ENCODE measurements at regions not wholly inside any gene's neighbourhood (a gene's known extent, or its start where the extent isn't known, plus 50 kb on each side); places are given as distances from the start of the nearest gene placed in this dataset.

DNA sequence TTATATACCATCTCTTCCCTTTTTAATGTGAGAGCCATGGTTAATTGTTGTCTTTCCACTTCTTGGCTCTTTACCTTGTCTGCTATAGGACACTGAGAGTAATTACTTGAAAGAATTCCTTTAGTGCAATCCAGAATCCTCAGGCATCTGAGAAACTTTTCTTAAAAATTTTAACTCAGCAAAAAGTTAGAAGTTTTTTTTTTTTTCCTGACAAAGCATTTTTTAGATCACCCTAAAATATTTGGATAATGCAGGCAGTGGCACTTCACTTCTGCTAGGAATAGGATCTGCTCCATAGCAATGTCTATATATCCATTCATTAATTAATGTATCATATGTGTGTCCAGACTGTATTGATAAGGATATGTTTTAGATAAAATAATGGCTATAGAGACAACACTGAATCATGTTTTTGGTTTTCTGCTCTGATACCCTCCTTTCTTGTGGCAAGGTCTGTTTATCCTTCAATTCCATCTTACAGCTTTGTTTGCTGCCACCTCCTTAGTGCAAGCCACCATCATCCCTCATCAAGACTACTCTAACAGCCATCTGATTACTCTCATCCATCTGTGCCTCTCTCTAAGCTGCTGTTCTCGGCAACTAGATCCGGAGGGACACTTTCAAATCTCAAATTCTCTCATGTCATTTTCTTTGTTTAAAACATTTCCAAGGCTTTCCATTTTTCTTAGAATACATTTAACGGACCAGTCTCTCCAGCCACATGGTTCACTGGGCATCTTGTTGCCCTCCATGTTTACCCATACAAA, 563.5 kb downstream of the EDEM1 start:
- Mint-ChIP-seq H3K4me3 (ENCODE audit: unreplicated experiment) (no peak overlapping the region), H3K36me3 (ENCODE audit: unreplicated experiment) (no peaks in the 10 kb centered on the region), H3K4me1 (ENCODE audit: unreplicated experiment) (no peaks in the 10 kb centered on the region), H3K27ac (ENCODE audit: unreplicated experiment) (no peak overlapping the region), H3K9me3 (ENCODE audit: unreplicated experiment) (peaks cover 25% of the 10 kb centered on the region), H3K27me3 (ENCODE audit: unreplicated experiment) (no peaks in the 10 kb centered on the region)
- TF ChIP-seq, protein P1, sequence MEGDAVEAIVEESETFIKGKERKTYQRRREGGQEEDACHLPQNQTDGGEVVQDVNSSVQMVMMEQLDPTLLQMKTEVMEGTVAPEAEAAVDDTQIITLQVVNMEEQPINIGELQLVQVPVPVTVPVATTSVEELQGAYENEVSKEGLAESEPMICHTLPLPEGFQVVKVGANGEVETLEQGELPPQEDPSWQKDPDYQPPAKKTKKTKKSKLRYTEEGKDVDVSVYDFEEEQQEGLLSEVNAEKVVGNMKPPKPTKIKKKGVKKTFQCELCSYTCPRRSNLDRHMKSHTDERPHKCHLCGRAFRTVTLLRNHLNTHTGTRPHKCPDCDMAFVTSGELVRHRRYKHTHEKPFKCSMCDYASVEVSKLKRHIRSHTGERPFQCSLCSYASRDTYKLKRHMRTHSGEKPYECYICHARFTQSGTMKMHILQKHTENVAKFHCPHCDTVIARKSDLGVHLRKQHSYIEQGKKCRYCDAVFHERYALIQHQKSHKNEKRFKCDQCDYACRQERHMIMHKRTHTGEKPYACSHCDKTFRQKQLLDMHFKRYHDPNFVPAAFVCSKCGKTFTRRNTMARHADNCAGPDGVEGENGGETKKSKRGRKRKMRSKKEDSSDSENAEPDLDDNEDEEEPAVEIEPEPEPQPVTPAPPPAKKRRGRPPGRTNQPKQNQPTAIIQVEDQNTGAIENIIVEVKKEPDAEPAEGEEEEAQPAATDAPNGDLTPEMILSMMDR (IDR thresholded peaks at IDR 0.05): no peak
- DNase-seq (ENCODE audit: extremely low spot score, unreplicated experiment): no peak

DNA sequence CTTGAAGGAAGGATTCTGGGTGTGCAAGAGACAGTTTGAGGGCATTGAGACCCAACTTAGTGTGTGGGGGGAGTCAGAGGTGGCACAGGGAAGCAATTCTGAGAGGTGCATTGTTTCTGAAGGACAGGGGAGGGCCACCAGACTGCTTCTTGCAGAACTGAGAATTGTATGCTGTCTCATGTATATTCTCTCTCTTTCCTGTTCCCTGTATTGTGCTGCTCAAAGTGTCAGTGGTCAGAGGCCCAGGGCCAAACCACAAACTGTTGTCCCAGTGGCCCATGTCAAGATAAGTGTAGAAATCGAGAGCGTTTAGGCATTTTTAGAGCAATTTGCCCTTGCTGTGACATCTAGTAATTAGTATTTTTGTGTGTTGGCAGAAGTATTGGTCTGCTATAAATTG, 567.1 kb downstream of the EDEM1 start:
- no peaks in the 10 kb centered on the region for H3K4me1 Mint-ChIP-seq (ENCODE audit: unreplicated experiment)
- peaks cover 25% of the 10 kb centered on the region for H3K9me3 Mint-ChIP-seq (ENCODE audit: unreplicated experiment)
- H3K4me3 Mint-ChIP-seq (ENCODE audit: unreplicated experiment): no peak overlapping the region
- H3K36me3 Mint-ChIP-seq (ENCODE audit: unreplicated experiment): no peaks in the 10 kb centered on the region
- DNase-seq (ENCODE audit: extremely low spot score, unreplicated experiment): no peak
- H3K27me3 Mint-ChIP-seq (ENCODE audit: unreplicated experiment): no peaks in the 10 kb centered on the region
- H3K27ac Mint-ChIP-seq (ENCODE audit: unreplicated experiment): no peak overlapping the region
- TF ChIP-seq, protein P1 (IDR thresholded peaks at IDR 0.05): no peak

DNA sequence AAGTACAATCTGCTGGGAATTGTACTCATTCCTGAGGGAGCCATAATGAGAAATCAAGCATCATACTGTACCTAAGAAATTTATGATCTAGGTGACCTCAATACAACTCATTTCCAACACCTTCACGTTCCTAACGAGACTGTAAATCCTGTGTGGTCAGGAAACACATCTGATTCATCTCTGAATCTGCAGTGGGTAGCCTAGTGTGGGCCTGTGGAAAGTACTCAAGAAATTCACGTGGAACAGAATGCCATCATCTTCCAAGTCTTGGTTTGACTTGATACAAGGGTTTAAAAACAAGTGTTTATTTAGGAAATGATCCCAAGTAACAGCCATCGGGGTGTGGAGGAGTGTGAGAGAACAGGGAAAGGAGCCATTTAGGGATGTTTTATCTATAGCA, 568.9 kb downstream of the EDEM1 start:
- Mint-ChIP-seq H3K27ac (ENCODE audit: unreplicated experiment) (no peak overlapping the region), H3K27me3 (ENCODE audit: unreplicated experiment) (no peaks in the 10 kb centered on the region), H3K9me3 (ENCODE audit: unreplicated experiment) (peaks cover 22% of the 10 kb centered on the region), H3K4me1 (ENCODE audit: unreplicated experiment) (no peaks in the 10 kb centered on the region), H3K4me3 (ENCODE audit: unreplicated experiment) (no peak overlapping the region), H3K36me3 (ENCODE audit: unreplicated experiment) (no peaks in the 10 kb centered on the region)
- TF ChIP-seq, protein P1 (IDR thresholded peaks at IDR 0.05): no peak
- DNase-seq (ENCODE audit: extremely low spot score, unreplicated experiment): no peak

DNA sequence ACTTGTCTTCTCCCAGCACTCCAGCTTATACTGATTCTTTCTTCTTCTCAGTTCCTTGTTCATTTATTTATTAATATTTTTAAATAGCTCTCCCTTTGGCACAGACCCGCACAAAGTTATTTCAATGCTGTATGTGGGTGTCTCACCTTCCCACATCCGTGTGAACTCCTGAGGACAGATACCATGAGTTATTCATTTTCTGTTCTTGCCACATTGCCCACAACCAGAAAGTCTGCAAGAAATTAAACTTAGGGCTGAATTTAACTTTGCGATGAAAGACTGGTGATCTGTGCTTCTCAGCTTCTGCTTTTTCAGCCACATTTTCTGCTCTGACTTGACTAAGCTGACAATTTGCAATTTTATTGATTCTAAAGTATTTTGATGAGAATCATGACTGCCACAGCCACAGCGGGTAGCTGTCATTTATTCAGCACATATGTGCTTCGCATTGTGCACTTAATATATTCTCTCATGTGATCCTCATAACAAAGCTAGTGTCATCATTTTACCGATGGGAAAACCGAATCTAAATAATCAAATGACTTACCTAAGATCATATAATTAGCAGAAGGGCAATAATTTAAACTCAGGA, 569.8 kb downstream of the EDEM1 start:
- no peak for DNase-seq (ENCODE audit: extremely low spot score, unreplicated experiment)

DNA sequence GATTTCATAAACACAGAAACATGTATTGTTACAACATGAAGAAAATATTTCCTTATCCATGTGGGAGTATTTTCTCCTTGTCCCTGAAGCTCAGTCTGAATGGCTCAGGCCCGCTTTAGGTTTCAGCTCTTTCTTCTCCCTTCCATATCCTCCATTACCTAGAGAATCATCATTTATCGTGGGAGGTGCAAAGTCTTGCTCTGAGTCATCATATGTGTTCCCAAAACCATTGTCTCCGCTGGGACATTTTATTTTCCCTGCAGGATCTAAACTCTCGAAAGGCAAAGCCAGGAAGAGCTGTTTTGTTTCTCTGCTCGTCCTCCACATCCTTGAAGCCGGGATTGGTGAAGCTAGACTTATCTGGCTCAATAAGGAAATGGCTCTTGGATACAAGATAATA, 571.2 kb downstream of the EDEM1 start:
- H3K4me3 Mint-ChIP-seq (ENCODE audit: unreplicated experiment): no peak overlapping the region
- H3K36me3 Mint-ChIP-seq (ENCODE audit: unreplicated experiment): no peaks in the 10 kb centered on the region
- TF ChIP-seq, protein P1 (IDR thresholded peaks at IDR 0.05): no peak
- H3K27ac Mint-ChIP-seq (ENCODE audit: unreplicated experiment): no peak overlapping the region
- H3K9me3 Mint-ChIP-seq (ENCODE audit: unreplicated experiment): peaks cover 20% of the 10 kb centered on the region
- no peak for DNase-seq (ENCODE audit: extremely low spot score, unreplicated experiment)
- H3K4me1 Mint-ChIP-seq (ENCODE audit: unreplicated experiment): no peaks in the 10 kb centered on the region
- H3K27me3 Mint-ChIP-seq (ENCODE audit: unreplicated experiment): no peaks in the 10 kb centered on the region

More for the DNA sequence above, 569.8 kb downstream of the EDEM1 start:
- Mint-ChIP-seq H3K27me3 (ENCODE audit: unreplicated experiment) (no peaks in the 10 kb centered on the region), H3K36me3 (ENCODE audit: unreplicated experiment) (no peaks in the 10 kb centered on the region), H3K27ac (ENCODE audit: unreplicated experiment) (no peak overlapping the region), H3K4me1 (ENCODE audit: unreplicated experiment) (no peaks in the 10 kb centered on the region), H3K9me3 (ENCODE audit: unreplicated experiment) (peaks cover 23% of the 10 kb centered on the region), H3K4me3 (ENCODE audit: unreplicated experiment) (no peak overlapping the region)
- TF ChIP-seq, protein P1 (IDR thresholded peaks at IDR 0.05): no peak

All from osteocyte (in vitro differentiated cells).